Fibroblast of lung (primary cell): ENCODE measurements at regions not wholly inside any gene's neighbourhood (a gene's known extent, or its start where the extent isn't known, plus 50 kb on each side); places are given as distances from the start of the nearest gene placed in this dataset.

Source experiments
- DNase-seq, 2 donors: peaks; one replicate each; pipeline versions ENCODE4 v3.0.0 to v3.0.0-alpha.2; 2010; ENCODE audit warnings: low read depth in 2 of 2
- H2AFZ ChIP-seq: 2 replicates; pipeline ENCODE4 v1.5.1; 2012; ENCODE audit warnings: low read length, control low read depth, inconsistent platforms
- H3K27ac ChIP-seq: 2 replicates; pipeline ENCODE4 v1.5.1; 2011; ENCODE audit warnings: low read length, control low read depth; ENCODE audit not compliant: insufficient read depth
- H3K27me3 ChIP-seq: 2 replicates; pipeline ENCODE4 v1.5.1; 2011; ENCODE audit warnings: mild to moderate bottlenecking, low read length; ENCODE audit not compliant: control insufficient read depth, insufficient read depth
- H3K36me3 ChIP-seq: 2 replicates; pipeline ENCODE4 v1.5.1; 2011; ENCODE audit warnings: low read length; ENCODE audit not compliant: control insufficient read depth, insufficient read depth
- H3K4me1 ChIP-seq: 2 replicates; pipeline ENCODE4 v1.5.1; 2011; ENCODE audit warnings: low read length; ENCODE audit not compliant: control insufficient read depth, insufficient read depth; ENCODE audit errors: extremely low read depth
- H3K4me2 ChIP-seq: 2 replicates; pipeline ENCODE4 v1.5.1; 2011; ENCODE audit warnings: low read length, control low read depth; ENCODE audit not compliant: insufficient read depth; ENCODE audit errors: extremely low read depth
- H3K4me3 ChIP-seq, 4 experiments: fragments of 200-600 bp in 1 of 4; sonication (generic) in 1 of 4; replicated peaks in 1 of 4; 2 replicates each; pipeline ENCODE4 v1.5.1; 2011 to 2016; ENCODE audit warnings: low read length in 4 of 4, low read depth in 3 of 4, mild to moderate bottlenecking in 3 of 4, control low read depth in 2 of 4, inconsistent platforms in 1 of 4, mixed read lengths in 1 of 4; ENCODE audit not compliant: insufficient read depth in 1 of 4; ENCODE audit errors: control extremely low read depth in 1 of 4
- H3K79me2 ChIP-seq: 2 replicates; pipeline ENCODE4 v1.5.1; 2012; ENCODE audit warnings: mild to moderate bottlenecking, low read length, inconsistent platforms; ENCODE audit not compliant: control insufficient read depth, insufficient read depth
- H3K9ac ChIP-seq: 2 replicates; pipeline ENCODE4 v1.5.1; 2011; ENCODE audit warnings: mild to moderate bottlenecking, low read length, control low read depth; ENCODE audit not compliant: insufficient read depth
- H3K9me3 ChIP-seq: 2 replicates; pipeline ENCODE4 v1.5.1; 2012; ENCODE audit warnings: low read depth, low read length; ENCODE audit not compliant: control insufficient read depth, insufficient read depth
- H4K20me1 ChIP-seq: 2 replicates; pipeline ENCODE4 v1.5.1; 2011; ENCODE audit warnings: low read length; ENCODE audit not compliant: control insufficient read depth, insufficient read depth; ENCODE audit errors: extremely low read depth
- EZH2 ChIP-seq: IDR thresholded peaks from 2 replicates; pipeline ENCODE4 v1.5.1; 2012; ENCODE audit warnings: low read length, control low read depth, mild to moderate bottlenecking; ENCODE audit errors: missing control alignments
- TF ChIP-seq, protein P1 (sequence below), 2 donors: IDR thresholded peaks in 1 of 2; conservative IDR thresholded peaks in 1 of 2; 1 replicate in 1 of 2; 2 replicates in 1 of 2; pipeline ENCODE4 v1.5.1; 2011 to 2012; ENCODE audit warnings: low read length in 2 of 2, control low read depth in 1 of 2, inconsistent platforms in 1 of 2, low read depth in 1 of 2, mild to moderate bottlenecking in 1 of 2

GRCh38 chr21:29481081-29481480, 182.4 kb downstream of the BACH1 start:
- no peak overlapping the region for H3K4me2 ChIP-seq
- H3K9me3 ChIP-seq, result no peaks in the 10 kb centered on the region
- no peaks in the 10 kb centered on the region for H4K20me1 ChIP-seq
- H3K79me2 ChIP-seq, result no peaks in the 10 kb centered on the region
- peaks cover 5% of the 10 kb centered on the region for H3K4me1 ChIP-seq
- H3K36me3 ChIP-seq, result no peaks in the 10 kb centered on the region
- H3K9ac ChIP-seq, result no peak overlapping the region
- no peak overlapping the region for H2AFZ ChIP-seq
- H3K27me3 ChIP-seq, result no peaks in the 10 kb centered on the region
- TF ChIP-seq, protein P1, sequence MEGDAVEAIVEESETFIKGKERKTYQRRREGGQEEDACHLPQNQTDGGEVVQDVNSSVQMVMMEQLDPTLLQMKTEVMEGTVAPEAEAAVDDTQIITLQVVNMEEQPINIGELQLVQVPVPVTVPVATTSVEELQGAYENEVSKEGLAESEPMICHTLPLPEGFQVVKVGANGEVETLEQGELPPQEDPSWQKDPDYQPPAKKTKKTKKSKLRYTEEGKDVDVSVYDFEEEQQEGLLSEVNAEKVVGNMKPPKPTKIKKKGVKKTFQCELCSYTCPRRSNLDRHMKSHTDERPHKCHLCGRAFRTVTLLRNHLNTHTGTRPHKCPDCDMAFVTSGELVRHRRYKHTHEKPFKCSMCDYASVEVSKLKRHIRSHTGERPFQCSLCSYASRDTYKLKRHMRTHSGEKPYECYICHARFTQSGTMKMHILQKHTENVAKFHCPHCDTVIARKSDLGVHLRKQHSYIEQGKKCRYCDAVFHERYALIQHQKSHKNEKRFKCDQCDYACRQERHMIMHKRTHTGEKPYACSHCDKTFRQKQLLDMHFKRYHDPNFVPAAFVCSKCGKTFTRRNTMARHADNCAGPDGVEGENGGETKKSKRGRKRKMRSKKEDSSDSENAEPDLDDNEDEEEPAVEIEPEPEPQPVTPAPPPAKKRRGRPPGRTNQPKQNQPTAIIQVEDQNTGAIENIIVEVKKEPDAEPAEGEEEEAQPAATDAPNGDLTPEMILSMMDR (conservative IDR thresholded peaks at IDR 0.05 in 1 of 2, IDR thresholded peaks at IDR 0.05 in 1 of 2; ENCODE audit: low read depth in 1 of 2, low read length in 2 of 2), result no peak
- no peak for TF ChIP-seq EZH2
- no peak overlapping the region for H3K4me3 ChIP-seq
- DNase-seq, result no peak
- no peak overlapping the region for H3K27ac ChIP-seq

DNA sequence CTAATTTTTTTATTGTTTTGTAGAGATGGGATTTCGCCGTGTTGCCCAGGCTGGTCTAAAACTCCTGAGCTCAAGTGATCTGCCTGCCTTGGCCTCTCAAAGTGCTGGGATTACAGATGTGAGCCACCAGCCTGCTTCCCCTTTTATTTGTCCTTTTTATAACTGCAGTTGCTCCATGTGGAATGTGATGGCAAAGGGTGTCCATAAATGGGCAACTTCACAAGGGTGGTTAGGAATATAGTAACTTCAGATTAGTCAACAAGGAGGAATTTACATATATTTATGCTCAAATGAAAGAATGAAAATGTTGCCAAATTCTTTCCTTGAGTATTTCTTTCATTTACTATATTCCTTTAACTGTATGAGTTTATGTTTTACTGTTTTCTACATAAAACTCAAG, 182.9 kb downstream of the BACH1 start:
- Histone ChIP-seq H3K27me3 (no peaks in the 10 kb centered on the region), H3K79me2 (no peaks in the 10 kb centered on the region), H3K9ac (no peak overlapping the region), H3K9me3 (no peaks in the 10 kb centered on the region), H3K4me1 (peaks cover 5% of the 10 kb centered on the region), H3K27ac (no peak overlapping the region), H4K20me1 (no peaks in the 10 kb centered on the region), H2AFZ (no peak overlapping the region), H3K4me2 (no peak overlapping the region), H3K4me3 (no peak overlapping the region), H3K36me3 (no peaks in the 10 kb centered on the region)
- DNase-seq, result peak; percentile 74 to 84
- TF ChIP-seq, protein P1 (conservative IDR thresholded peaks at IDR 0.05 in 1 of 2, IDR thresholded peaks at IDR 0.05 in 1 of 2; ENCODE audit: low read depth in 1 of 2, low read length in 2 of 2), result no peak
- TF ChIP-seq EZH2, result no peak

GRCh38 chr21:29486306-29486807, 187.6 kb downstream of the BACH1 start:
- TF ChIP-seq, protein P1 (conservative IDR thresholded peaks at IDR 0.05 in 1 of 2, IDR thresholded peaks at IDR 0.05 in 1 of 2; ENCODE audit: low read depth in 1 of 2, low read length in 2 of 2), result no peak
- TF ChIP-seq EZH2, result no peak
- H3K27ac ChIP-seq, result no peak overlapping the region
- no peak overlapping the region for H3K9ac ChIP-seq
- DNase-seq, result no peak
- no peaks in the 10 kb centered on the region for H4K20me1 ChIP-seq
- no peak overlapping the region for H2AFZ ChIP-seq
- H3K9me3 ChIP-seq, result no peaks in the 10 kb centered on the region
- H3K4me2 ChIP-seq, result no peak overlapping the region
- no peaks in the 10 kb centered on the region for H3K27me3 ChIP-seq
- no peak overlapping the region for H3K4me3 ChIP-seq
- H3K36me3 ChIP-seq, result no peaks in the 10 kb centered on the region
- H3K4me1 ChIP-seq, result no peaks in the 10 kb centered on the region
- H3K79me2 ChIP-seq, result no peaks in the 10 kb centered on the region
